Astrocyte (in vitro differentiated cells and primary cell): ENCODE measurements at regions not wholly inside any gene's neighbourhood (a gene's known extent, or its start where the extent isn't known, plus 50 kb on each side); places are given as distances from the start of the nearest gene placed in this dataset.

Source experiments
- CTCF ChIP-seq: IDR thresholded peaks from 2 replicates; pipeline ENCODE4 v1.5.1; 2011; ENCODE audit warnings: low read depth, mild to moderate bottlenecking, inconsistent platforms, low read length, moderate library complexity; ENCODE audit not compliant: insufficient read depth
- EZH2 ChIP-seq: IDR thresholded peaks from 2 replicates; pipeline ENCODE4 v1.6.1; 2012; ENCODE audit warnings: mild to moderate bottlenecking, low read length, inconsistent platforms; ENCODE audit not compliant: insufficient read depth

- TF ChIP-seq EZH2 (no peak), CTCF (no peak)
Observed at GRCh38 chr21:17238468-17238867, 274.4 kb upstream of the CXADR start.
